HG03460 (cell line): ENCODE measurements at regions not wholly inside any gene's neighbourhood (a gene's known extent, or its start where the extent isn't known, plus 50 kb on each side); places are given as distances from the start of the nearest gene placed in this dataset.

Experiments
- ATAC-seq: cut with Tn5 transposase; IDR thresholded peaks from one replicate; pipeline ENCODE4 v1.9.1; 2021; ENCODE audit not compliant: unreplicated experiment

DNA sequence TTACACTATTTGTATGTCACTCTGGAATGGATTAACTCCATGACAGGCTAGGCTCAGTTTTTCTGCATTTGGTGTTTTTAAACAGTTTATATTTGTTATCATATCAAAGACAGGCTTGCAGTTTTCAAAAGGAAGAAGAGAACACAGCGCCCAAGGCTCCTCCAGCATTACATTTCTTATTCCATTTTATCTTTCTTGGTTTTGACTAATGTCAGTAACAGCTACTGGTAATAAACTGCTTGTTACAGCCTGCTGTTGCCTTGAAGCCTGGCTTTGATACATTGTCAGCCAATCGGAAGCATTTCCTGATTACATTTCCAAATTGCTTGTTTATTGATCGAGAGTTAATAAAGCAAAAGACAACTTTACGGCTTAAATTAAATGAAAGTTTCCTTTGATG is 166.0 kb upstream of the MDFIC start:
- no peak for ATAC-seq

DNA sequence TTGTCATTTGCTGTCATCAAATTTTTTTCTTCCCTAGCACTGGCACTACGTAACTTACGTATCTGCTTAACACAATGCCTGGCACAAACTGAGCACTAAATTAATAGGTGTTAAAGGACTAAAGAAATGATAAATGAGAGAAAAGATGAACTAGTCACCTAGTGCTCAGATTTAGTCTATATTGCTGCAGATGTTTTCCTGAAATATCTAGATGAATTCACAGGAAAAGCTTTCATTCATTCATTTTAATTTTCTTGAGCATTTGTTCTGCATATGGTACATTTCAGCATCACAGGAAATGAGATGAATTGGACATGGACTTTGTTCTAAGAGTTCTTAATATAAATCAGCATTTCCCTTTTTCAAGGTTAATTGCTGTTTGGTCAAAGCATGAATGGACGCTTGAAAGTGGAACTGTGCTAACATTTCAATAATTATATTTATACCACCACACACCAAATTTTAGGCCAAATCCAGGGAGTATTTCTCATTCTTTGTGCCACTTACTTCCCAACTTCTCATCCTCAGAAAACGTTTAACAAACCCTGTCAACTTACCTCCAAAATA is 163.2 kb upstream of the MDFIC start:
- ATAC-seq = no peak

DNA sequence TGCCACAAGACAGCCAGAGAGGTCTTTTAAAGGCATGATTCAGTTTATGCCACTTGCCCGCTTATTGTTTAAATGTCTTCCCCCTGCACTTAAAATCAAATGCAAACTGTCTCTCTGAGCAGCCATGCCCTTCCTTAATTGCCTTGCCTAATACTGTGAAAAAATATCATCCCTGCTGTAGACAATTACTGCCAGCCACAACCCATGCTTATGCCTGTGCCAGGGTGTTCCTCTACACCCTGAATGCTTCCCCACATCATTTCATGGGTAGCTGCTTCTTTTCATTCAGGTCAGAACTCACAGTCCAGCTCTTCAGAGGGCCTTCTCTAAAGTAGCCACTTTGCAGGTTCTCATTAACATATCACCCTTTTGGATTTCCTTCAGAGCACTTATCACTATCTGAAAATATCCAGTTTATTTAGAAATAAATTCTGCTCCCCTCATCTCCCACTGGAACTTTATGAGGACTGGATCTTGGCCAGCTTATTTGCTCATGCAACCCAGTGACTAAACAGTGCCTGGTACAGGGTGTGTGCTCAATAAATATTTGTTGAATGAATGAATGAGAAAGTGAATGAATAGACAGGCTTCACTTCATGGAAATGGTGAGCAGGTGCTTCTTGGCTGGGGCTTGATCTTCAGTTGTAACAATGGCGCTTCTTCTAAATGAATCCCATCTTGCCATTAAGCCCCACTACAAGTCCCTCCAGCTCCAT is 162.4 kb upstream of the MDFIC start:
- no peak for ATAC-seq

DNA sequence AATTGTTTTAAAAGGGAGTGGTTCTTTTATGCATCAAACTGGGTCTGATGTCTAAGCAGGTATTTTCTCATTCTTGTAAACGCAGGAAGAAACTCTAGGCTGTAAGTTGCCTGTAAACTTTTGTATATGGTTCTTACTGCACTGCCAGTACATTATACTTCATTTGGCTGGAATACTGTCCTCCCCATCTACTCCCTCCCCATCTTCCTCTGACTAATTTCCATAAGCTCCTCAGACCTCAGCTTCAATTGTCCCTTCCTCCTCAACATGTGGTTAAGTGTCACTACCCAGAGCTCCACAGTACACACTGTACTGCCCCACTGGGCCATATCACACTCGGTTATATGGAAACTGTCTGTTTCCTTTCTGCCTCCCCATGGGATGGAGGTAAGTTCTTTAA is 161.4 kb upstream of the MDFIC start:
- ATAC-seq = no peak

DNA sequence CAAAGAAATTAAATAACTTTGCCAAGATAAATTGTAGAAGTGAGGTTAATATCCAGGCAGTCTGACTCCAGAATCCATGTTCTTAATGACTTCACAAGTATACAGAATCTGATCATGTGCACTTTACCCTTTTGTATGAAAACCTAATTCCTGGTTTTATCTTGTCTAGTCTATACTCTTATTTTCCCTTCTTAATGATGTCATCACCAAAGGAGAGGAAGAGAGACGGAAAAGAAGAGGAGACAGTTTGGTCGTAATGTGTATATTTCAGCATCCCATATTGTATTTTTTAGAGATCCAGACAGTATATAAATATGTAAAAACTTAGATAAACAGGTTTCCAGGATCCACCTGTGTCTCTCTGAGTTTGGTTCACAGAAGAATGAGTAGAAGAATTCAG is 159.9 kb upstream of the MDFIC start:
- no peak for ATAC-seq

DNA sequence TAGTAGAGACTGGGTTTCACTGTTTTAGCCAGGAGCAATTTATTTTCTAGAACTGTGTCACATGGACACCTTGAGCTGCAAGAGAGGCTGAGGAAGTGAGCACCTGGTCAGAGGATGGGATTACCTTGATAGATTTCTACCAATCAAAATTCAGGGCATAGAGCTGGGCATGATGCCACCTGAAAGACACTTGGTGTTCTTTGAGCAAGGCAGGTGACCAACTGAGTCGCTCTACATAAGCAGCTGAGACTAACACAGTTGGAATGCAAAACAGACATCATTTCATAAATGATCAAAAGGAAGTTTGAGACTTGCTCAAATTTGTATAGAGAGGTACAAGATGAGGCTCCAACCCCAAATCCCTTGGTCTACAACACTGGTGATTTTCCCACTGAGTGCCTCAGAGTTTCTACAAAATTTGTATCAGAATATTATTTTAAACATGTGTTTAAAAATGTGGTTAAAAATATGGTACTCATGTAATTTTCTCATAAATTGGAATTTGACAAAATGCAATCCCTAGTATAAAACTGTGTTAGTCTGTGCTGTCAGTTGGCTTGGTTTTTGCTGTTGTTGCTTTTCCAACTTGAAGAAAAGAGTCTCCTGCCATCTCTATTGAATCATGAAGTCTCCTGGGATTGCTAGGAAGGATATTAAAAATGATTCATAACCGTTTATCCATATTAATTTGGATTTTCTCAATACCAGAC is 156.4 kb upstream of the MDFIC start:
- no peak for ATAC-seq

DNA sequence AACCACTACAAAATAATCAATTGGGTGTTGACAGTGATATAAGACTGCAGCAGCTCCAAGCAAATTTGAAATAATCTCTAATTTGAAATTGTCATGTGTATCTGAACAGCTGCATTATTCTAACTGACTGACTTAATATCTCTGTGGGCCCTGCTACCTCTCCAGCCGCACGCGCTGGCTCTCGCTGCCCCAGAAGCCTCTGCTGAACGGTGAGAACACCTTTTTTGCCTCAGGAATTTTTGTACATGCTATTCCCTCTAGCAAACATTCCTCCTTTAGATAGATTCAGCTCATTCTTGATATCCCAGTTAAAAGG is 155.9 kb upstream of the MDFIC start:
- no peak for ATAC-seq

DNA sequence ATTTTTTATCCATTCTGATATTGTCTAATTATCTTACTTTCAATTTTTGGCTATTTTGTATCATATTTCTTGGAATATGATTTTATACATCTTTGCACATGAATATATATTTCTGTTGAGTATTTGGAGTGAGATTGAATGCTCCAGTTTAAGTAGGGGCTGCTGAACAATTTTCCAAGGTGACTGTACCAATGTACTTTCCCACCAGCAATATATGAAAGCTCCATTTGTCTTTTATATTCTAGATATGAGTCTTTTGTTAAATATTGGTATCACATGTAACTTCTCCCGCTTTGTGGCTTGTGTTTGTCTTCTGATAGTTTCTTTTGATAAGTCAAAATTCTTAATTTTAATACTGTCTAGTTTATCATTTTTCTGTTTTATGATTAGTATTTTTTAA is 144.6 kb upstream of the MDFIC start:
- ATAC-seq = no peak

DNA sequence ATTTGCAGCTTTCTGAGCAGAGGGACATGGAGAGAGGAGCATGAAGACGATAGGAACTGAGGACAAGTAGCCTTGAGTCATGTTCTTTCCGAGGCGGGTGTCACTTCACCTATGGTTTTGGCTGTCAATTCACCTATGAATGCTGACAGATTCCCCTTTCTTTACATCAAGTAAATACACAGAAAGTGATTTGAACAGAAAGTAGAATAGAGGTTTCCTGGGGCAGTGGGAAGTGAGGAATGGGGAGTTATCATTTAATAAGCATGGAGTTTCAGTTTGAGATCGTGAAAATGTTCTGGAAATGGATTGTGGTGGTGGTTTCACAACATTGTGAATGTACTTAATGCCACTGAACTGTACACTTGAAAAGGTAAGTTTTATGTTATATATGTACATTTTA is 138.4 kb upstream of the MDFIC start:
- no peak for ATAC-seq

DNA sequence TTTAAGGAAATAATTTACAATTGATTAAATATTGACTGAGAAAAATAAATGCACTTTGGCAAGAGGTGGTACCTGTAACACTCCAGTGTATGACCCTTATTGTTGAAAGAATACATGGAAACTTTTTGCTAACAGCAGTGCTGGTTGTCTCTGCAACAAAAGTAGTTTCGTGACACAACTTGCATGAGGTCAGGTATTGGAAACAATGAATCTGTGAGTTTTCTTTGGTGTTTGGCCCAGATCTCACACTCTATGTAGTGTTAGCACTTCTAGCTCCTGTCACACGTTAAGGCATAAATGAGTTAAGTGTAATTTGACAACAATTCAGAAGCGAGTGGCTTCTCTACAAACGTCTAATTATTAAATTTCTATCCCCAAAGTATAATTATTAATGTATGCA is 137.7 kb upstream of the MDFIC start:
- no peak for ATAC-seq

DNA sequence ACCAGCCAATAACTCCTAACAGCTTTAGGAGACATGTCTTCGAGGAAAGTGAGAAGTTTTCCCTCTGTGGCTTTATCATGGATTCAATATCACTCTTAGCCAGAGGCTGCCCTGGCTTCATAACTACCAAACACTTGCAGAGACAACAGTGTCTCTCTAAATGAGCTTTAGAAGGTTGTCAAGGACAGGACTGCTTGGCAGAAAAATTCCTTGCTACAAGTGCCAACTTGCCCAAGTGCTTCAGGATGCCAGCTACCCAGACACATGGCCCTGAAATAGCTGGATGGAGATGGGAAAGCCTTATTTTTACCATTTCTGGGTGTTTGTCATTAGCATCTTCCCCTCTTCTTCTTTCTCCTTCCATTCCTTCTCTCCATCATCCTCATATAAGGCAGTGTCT is 137.1 kb upstream of the MDFIC start:
- ATAC-seq = no peak

DNA sequence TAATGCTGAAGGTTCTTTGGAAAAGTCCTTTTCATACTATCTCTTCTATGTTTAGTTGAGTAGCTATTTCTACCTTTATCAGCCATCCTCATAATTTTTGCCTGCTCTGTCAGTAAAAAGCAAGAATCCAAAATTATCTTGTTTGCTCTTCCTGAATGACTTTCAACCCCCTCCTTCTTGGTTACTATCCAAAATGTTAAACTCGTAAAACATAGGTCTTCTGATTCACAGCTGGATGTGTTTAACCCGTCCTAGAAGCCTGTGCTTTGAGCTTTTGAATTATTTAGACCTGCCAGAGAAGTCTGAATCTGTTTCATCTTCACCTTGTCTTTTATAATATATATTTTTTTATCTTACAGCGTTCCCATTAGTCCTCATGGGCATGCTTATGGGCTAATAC is 136.4 kb upstream of the MDFIC start:
- no peak for ATAC-seq

DNA sequence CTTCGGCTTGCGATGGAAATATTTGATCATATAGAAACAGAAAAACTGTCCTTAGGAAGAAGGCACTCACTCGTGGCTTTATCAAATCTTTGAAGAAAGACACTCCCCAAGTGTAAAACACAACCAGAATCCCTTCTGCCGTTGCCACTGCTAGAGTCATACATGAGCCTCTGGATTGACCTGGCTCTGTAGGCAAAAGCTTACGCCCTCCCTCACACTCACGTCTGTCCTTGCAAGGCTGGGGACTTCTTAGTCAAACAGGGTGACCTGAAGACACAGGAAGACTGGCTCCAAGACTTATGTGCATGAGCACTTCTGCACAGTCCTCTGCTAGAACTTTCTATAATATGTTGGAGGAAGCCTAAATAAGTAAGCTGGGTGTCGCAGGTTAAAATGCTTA is 135.4 kb upstream of the MDFIC start:
- ATAC-seq = no peak

DNA sequence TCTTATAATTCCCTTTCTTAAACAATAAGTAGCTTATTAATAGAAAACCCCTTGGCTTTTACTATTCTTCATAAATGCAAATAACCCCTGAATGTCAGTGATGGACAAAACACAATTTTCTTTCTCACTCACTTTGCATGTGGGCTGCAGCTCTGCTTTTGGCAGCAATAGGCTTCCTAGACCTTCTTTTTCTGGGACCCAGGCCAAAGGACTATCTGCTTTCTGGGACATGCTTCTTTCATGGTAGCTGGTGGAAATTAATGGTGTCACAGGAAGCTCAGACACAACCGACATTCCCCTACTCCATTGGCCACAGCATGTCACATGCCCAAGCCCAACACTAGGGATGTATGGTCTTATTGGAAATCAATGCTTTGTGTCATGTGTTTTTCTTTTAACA is 134.3 kb upstream of the MDFIC start:
- ATAC-seq = no peak

DNA sequence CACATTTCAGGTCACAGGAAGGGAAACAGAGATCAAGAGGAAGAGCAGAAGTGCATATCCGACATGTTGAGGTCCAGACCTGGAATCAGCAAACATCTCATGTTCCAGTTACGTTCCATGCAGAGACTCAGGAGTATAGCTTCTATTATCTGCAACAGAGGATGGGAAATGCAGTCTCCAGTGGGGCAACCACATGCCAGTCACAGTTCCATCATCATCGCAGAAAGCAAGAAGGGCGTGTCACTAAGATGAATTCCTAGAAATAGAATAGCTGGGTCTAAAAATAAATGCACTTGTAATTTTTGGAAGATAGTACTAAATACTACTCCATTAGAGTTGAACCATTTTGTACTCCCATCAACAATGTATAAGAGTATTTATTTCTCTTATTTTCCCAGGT is 133.2 kb upstream of the MDFIC start:
- ATAC-seq = no peak

DNA sequence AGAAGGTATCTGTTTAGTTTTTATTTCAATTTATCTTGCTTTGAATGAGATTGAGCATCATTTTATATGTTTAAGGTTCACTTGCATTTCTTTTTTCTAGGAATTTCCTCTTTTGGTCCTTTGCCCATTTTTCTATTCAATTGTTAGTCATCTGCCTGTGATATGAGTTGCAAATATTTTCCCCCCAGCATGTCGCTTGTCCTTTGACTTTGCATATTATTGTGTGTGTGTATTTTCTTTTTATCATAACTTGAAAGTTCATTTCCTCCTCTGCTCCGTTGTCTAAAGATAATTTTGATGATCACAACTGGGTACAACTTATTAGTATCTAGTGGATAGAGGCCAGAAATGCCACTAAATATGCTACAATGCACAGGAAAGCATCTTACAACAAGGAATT is 132.7 kb upstream of the MDFIC start:
- ATAC-seq = no peak

DNA sequence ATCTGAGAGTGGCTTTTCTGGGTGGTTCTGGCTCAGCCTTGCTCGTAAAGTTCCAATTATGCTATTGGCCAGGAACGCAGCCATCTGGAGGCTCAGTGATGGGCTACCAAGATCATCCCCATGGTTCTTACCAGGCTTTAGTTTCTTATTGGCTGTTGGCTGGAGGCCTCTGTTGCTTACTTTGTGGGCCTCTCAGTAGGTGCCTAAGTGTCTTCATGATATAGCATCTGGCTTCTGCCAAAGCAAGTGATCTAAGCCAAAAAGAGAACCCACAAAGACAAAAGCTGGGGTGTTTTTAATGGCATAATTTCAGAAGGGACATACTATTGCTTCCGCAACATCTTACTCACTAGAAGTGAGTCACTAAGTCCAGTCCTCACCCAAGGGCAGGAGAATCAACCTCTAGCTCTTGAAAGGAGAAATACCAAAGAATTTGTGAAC is 132.0 kb upstream of the MDFIC start:
- ATAC-seq = no peak

DNA sequence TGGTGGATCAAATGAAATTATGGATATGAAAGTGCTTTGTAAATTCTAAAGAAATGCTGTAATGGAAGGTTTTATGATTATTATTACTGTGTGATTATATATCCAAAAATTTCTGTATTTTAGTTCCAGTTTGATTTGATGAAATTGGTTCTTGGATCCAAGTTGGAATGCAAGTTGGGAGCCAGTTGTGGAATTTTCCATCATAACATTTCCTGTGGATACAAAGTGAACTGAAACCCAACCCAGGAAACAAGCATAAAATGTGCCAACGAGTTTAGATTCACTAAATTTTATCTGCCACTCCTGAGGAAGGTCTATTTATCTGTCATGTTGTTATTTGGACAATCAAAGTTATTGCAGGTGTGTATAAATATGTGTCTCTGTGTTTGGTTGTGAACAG is 131.4 kb upstream of the MDFIC start:
- ATAC-seq = no peak

DNA sequence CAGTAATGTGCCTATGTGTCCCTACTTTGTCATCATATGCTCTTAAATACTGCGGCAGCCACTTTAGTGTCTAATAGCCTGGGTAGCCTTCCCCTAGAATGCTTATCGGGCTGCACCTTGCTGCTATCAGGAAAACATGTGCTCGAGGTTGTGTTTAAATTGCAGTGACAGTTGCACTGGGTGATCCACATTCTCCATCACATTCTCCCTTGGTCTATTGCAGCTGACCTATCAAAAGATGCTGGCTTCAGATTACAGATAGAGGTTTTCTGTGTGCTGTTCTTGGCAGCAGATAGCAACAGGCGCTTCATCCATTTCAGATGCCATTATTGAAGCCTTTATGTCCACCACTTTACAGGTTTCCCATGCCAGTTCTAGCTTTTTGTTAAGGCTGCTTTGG is 130.1 kb upstream of the MDFIC start:
- no peak for ATAC-seq

DNA sequence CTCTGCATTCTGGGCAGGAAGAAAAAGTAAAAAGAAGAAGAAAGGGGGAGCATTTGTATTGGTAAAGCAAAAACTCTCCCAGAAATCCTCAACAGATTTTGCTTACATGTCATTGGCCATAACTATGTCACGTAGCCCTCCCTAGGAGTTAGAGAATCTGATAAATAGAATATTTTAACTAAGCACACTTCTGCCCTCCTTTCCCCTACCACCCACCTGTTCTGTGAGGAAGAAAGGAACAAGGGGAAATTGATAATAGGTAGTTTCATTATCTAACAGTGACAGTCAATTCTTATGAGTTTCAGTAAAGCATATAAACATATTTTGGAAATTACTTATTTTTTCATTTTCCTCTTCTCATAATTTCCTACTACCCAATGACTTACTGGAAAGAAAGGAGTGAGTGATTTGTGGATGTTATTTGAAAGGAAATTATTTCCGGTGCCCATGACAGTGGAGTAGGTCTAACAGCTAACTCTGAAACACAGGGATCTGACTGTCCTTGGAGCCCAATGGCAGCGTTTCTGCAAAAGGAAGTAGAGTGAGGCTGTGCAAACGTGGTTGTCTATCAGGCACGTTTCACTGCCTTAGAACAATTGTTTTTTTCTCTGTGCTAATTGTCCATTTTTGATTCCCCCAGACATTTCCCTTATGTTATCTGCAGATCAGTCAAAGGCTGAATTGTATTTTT is 128.6 kb upstream of the MDFIC start:
- no peak for ATAC-seq

DNA sequence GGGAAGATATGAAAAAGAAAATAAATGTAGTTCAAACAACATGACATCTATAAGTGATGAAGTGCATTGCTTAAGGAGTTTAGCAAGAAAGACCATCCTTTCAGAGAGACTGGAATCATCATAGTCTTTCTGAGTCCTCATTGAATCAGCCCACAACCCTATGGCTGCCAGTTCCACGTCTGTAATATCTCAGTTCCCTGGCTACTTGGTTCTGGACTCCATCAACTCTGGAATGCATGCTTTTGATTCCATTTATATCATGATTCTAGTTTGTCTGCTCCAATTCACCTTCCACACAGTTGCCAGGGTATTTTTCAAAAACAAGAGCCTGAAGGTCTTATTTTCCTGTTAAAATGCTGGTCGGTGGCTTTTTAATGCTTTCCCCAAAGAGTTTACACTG is 126.4 kb upstream of the MDFIC start:
- no peak for ATAC-seq

DNA sequence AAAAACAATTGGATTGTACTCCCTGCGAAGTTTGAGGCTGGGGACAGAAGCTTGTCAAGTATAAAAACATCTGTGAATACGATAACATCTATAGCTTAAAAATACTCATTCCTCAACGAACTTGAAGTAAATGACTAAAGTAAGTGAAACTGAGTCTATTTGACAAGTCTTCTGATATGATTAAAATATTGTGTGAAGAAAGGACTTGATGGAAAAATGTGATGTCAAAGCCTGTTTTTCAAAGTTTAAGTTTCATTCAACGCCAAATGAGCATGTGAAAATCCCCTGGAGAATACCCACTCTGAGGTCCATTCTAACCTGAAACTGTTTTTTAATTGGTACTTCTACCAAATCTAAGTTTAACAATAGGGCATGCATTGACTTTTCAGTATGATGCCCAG is 122.3 kb upstream of the MDFIC start:
- ATAC-seq = no peak
